ENCODE measurements at regions not wholly inside any gene's neighbourhood (a gene's known extent, or its start where the extent isn't known, plus 50 kb on each side); places are given as distances from the start of the nearest gene placed in this dataset.

DNA sequence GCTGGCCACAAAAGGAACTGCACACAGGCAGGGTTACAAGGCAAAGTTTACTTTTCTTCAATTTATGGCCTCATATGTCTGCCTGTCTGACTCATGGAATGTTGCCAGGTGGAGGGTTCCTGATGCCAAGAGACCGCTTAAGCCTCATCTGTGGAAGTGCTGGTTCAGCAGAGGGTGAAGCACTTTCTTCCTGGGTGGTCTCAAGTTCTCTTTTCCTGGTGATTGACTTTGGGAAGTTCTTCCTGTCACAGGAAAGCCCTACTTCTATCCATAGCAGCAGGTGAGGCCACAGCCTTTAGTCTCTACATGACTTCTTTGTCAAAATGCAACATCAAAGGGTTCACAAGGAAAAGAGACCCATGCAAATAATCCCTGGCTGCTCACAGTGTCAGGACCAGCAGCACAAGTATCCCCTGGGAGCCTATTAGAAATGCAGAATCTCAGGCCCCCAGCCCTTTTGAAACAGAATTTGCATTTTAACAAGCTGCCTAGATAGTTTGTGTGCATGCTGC lies 81.4 kb upstream of the IGFBP7 start:
- TF ChIP-seq, protein P1, sequence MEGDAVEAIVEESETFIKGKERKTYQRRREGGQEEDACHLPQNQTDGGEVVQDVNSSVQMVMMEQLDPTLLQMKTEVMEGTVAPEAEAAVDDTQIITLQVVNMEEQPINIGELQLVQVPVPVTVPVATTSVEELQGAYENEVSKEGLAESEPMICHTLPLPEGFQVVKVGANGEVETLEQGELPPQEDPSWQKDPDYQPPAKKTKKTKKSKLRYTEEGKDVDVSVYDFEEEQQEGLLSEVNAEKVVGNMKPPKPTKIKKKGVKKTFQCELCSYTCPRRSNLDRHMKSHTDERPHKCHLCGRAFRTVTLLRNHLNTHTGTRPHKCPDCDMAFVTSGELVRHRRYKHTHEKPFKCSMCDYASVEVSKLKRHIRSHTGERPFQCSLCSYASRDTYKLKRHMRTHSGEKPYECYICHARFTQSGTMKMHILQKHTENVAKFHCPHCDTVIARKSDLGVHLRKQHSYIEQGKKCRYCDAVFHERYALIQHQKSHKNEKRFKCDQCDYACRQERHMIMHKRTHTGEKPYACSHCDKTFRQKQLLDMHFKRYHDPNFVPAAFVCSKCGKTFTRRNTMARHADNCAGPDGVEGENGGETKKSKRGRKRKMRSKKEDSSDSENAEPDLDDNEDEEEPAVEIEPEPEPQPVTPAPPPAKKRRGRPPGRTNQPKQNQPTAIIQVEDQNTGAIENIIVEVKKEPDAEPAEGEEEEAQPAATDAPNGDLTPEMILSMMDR (IDR thresholded peaks at IDR 0.05) = no peak
- TF ChIP-seq POLR2AphosphoS5 (IDR thresholded peaks at IDR 0.05) = no peak
